H9 (cell line): ENCODE measurements at regions not wholly inside any gene's neighbourhood (a gene's known extent, or its start where the extent isn't known, plus 50 kb on each side); places are given as distances from the start of the nearest gene placed in this dataset.
A peak's percentile ranks its signal among the peaks of the same experiment; 100 is the strongest.

Source experiments
- DNase-seq: peaks from one replicate; pipeline ENCODE4 v3.0.0-alpha.2; 2017
- H2AFZ ChIP-seq: one replicate; pipeline ENCODE4 v1.6.1; 2013; ENCODE audit warnings: mild to moderate bottlenecking, low read length, control low read depth, moderate library complexity
- H2AK5ac ChIP-seq: 2 replicates; pipeline ENCODE4 v1.6.1; 2013; ENCODE audit warnings: low read length, control low read depth, mixed read lengths; ENCODE audit not compliant: insufficient read length
- H2BK120ac ChIP-seq: one replicate; pipeline ENCODE4 v1.6.1; 2013; ENCODE audit warnings: low read depth, mild to moderate bottlenecking, low read length, control low read depth, inconsistent platforms; ENCODE audit not compliant: poor library complexity, severe bottlenecking
- H2BK12ac ChIP-seq: 2 replicates; pipeline ENCODE4 v1.6.1; 2013; ENCODE audit warnings: low read length, control low read depth, mixed read lengths, low read depth; ENCODE audit not compliant: insufficient read length
- H2BK15ac ChIP-seq: 2 replicates; pipeline ENCODE4 v1.6.1; 2013; ENCODE audit warnings: low read depth, low read length, control low read depth
- H2BK20ac ChIP-seq: one replicate; pipeline ENCODE4 v1.6.1; 2013; ENCODE audit warnings: low read depth, mild to moderate bottlenecking, low read length, control low read depth, inconsistent platforms; ENCODE audit not compliant: poor library complexity, severe bottlenecking
- H2BK5ac ChIP-seq: 2 replicates; pipeline ENCODE4 v1.6.1; 2013; ENCODE audit warnings: low read length, control low read depth, mixed read lengths; ENCODE audit not compliant: insufficient read length
- H3K14ac ChIP-seq: 2 replicates; pipeline ENCODE4 v1.6.1; 2013; ENCODE audit warnings: low read length, control low read depth; ENCODE audit not compliant: insufficient read depth
- H3K18ac ChIP-seq: 2 replicates; pipeline ENCODE4 v1.6.1; 2013; ENCODE audit warnings: low read depth, mild to moderate bottlenecking, mixed read lengths, low read length, control low read depth; ENCODE audit not compliant: insufficient read length
- H3K23ac ChIP-seq: 2 replicates; pipeline ENCODE4 v1.6.1; 2013; ENCODE audit warnings: low read length, control low read depth, mixed read lengths, low read depth; ENCODE audit not compliant: insufficient read length
- H3K23me2 ChIP-seq: 2 replicates; pipeline ENCODE4 v1.6.1; 2013; ENCODE audit warnings: low read depth, mild to moderate bottlenecking, mixed read lengths, low read length, control low read depth; ENCODE audit not compliant: insufficient read length, poor library complexity, severe bottlenecking
- H3K27ac ChIP-seq: 2 replicates; pipeline ENCODE4 v1.5.1; 2013; ENCODE audit warnings: low read length, control low read depth, mixed read lengths, low read depth; ENCODE audit not compliant: insufficient read length
- H3K27me3 ChIP-seq: 2 replicates; pipeline ENCODE4 v1.6.1; 2013; ENCODE audit warnings: low read length, control low read depth, inconsistent platforms; ENCODE audit not compliant: insufficient read depth
- H3K4ac ChIP-seq: 2 replicates; pipeline ENCODE4 v1.6.1; 2013; ENCODE audit warnings: low read depth, mild to moderate bottlenecking, control low read depth, inconsistent platforms, low read length, moderate library complexity
- H3K4me1 ChIP-seq: 2 replicates; pipeline ENCODE4 v1.6.1; 2013; ENCODE audit warnings: low read length, control low read depth, inconsistent platforms; ENCODE audit not compliant: insufficient read depth
- H3K4me2 ChIP-seq: 2 replicates; pipeline ENCODE4 v1.6.1; 2013; ENCODE audit warnings: low read length, control low read depth, mixed read lengths; ENCODE audit not compliant: insufficient read length, insufficient read depth
- H3K56ac ChIP-seq: 2 replicates; pipeline ENCODE4 v1.6.1; 2013; ENCODE audit warnings: low read depth, mild to moderate bottlenecking, mixed read lengths, low read length, control low read depth; ENCODE audit not compliant: insufficient read length
- H3K79me1 ChIP-seq: 2 replicates; pipeline ENCODE4 v1.6.1; 2013; ENCODE audit warnings: low read depth, mild to moderate bottlenecking, moderate library complexity, low read length, control low read depth, inconsistent platforms; ENCODE audit not compliant: insufficient read depth, poor library complexity, severe bottlenecking
- H3K79me2 ChIP-seq: 2 replicates; pipeline ENCODE4 v1.6.1; 2013; ENCODE audit warnings: low read length, control low read depth, inconsistent platforms; ENCODE audit not compliant: insufficient read depth
- H3K9ac ChIP-seq: 2 replicates; pipeline ENCODE4 v1.6.1; 2013; ENCODE audit warnings: low read length, control low read depth, mixed read lengths; ENCODE audit not compliant: insufficient read length; ENCODE audit errors: extremely low read depth
- H3K9me3 ChIP-seq: one replicate; pipeline ENCODE4 v1.6.1; 2013; ENCODE audit warnings: low read depth, low read length, inconsistent platforms; ENCODE audit not compliant: control insufficient read depth
- H3T11ph ChIP-seq: one replicate; pipeline ENCODE4 v1.6.1; 2013; ENCODE audit warnings: mild to moderate bottlenecking, low read length, control low read depth, inconsistent platforms
- H4K20me1 ChIP-seq: one replicate; pipeline ENCODE4 v1.6.1; 2013; ENCODE audit not compliant: control insufficient read depth, insufficient read length, insufficient read depth
- H4K5ac ChIP-seq: 2 replicates; pipeline ENCODE4 v1.6.1; 2013; ENCODE audit warnings: low read depth, mild to moderate bottlenecking, mixed read lengths, low read length, control low read depth; ENCODE audit not compliant: insufficient read length
- H4K8ac ChIP-seq: replicated peaks from 2 replicates; pipeline ENCODE4 v1.6.1; 2013; ENCODE audit warnings: low read length, control low read depth, mixed read lengths, low read depth; ENCODE audit not compliant: insufficient read length
- H4K91ac ChIP-seq: 2 replicates; pipeline ENCODE4 v1.6.1; 2013; ENCODE audit warnings: low read depth, mild to moderate bottlenecking, moderate library complexity, mixed read lengths, low read length, control low read depth; ENCODE audit not compliant: insufficient read length
- H3K27ac Mint-ChIP-seq, 3 experiments: 2 replicates in 2 of 3; 3 replicates in 1 of 3; pipeline ENCODE4 v1.8.0; 2020 to 2021; ENCODE audit warnings: mixed read lengths in 3 of 3, mild to moderate bottlenecking in 1 of 3, moderate library complexity in 1 of 3
- H3K27me3 Mint-ChIP-seq: 2 replicates; pipeline ENCODE4 v1.8.0; 2021; ENCODE audit warnings: low read depth, mild to moderate bottlenecking, moderate library complexity, mixed read lengths
- H3K36me3 Mint-ChIP-seq, 3 experiments: 2 replicates in 2 of 3; 3 replicates in 1 of 3; pipeline ENCODE4 v1.8.0; 2020 to 2021; ENCODE audit warnings: low read depth in 3 of 3, mixed read lengths in 3 of 3; ENCODE audit not compliant: insufficient read depth in 1 of 3
- H3K4me1 Mint-ChIP-seq, 2 experiments: 2 replicates each; pipeline ENCODE4 v1.8.0; 2020; ENCODE audit warnings: mixed read lengths in 2 of 2
- H3K4me3 Mint-ChIP-seq, 2 experiments: 2 replicates in 1 of 2; 3 replicates in 1 of 2; pipeline ENCODE4 v1.8.0; 2020 to 2021; ENCODE audit warnings: mild to moderate bottlenecking in 2 of 2, mixed read lengths in 2 of 2, moderate library complexity in 1 of 2
- H3K9me3 Mint-ChIP-seq, 2 experiments: 2 replicates in 1 of 2; 3 replicates in 1 of 2; pipeline ENCODE4 v1.8.0; 2020; ENCODE audit warnings: mild to moderate bottlenecking in 2 of 2, mixed read lengths in 2 of 2, moderate library complexity in 1 of 2
- WGBS: extraction: QIAGEN DNeasy Blood & Tissue Kit; methylation state at CpG from one replicate; pipeline ENCODE4 v1.1.7; 2013; ENCODE audit warnings: missing lambda C conversion rate, low lambda C conversion rate, mixed read lengths; ENCODE audit not compliant: insufficient read length; ENCODE audit errors: extremely low coverage; 5-methylcytosine and 5-hydroxymethylcytosine counted together
- TF ChIP-seq, protein P1 (sequence below): fragments of 200-600 bp; sonication (generic); conservative IDR thresholded peaks from 3 replicates; pipeline ENCODE4 v1.8.0; 2021; ENCODE audit warnings: antibody characterized with exemption, mild to moderate bottlenecking

GRCh38 chr15:99477791-99478471, 87.9 kb upstream of the MEF2A start:
- DNase-seq = no peak
- Histone ChIP-seq H4K5ac (no peak overlapping the region), H3K23me2 (no peaks in the 10 kb centered on the region), H2AFZ (no peak overlapping the region), H3K23ac (no peak overlapping the region), H2BK15ac (no peak overlapping the region), H3T11ph (no peak overlapping the region), H3K79me1 (no peaks in the 10 kb centered on the region), H3K27ac (no peak overlapping the region), H4K8ac (no peak overlapping the region), H4K91ac (no peak overlapping the region), H3K56ac (no peak overlapping the region), H2BK5ac (no peak overlapping the region), H3K14ac (no peak overlapping the region), H3K27me3 (no peaks in the 10 kb centered on the region), H3K79me2 (no peaks in the 10 kb centered on the region), H2AK5ac (no peak overlapping the region), H2BK20ac (no peak overlapping the region), H4K20me1 (no peaks in the 10 kb centered on the region), H3K4me1 (no peaks in the 10 kb centered on the region), H2BK120ac (no peak overlapping the region), H3K18ac (no peak overlapping the region), H2BK12ac (no peak overlapping the region), H3K4ac (no peak overlapping the region), H3K9ac (no peak overlapping the region), H3K4me2 (no peak overlapping the region), H3K9me3 (no peaks in the 10 kb centered on the region)
- TF ChIP-seq, protein P1, sequence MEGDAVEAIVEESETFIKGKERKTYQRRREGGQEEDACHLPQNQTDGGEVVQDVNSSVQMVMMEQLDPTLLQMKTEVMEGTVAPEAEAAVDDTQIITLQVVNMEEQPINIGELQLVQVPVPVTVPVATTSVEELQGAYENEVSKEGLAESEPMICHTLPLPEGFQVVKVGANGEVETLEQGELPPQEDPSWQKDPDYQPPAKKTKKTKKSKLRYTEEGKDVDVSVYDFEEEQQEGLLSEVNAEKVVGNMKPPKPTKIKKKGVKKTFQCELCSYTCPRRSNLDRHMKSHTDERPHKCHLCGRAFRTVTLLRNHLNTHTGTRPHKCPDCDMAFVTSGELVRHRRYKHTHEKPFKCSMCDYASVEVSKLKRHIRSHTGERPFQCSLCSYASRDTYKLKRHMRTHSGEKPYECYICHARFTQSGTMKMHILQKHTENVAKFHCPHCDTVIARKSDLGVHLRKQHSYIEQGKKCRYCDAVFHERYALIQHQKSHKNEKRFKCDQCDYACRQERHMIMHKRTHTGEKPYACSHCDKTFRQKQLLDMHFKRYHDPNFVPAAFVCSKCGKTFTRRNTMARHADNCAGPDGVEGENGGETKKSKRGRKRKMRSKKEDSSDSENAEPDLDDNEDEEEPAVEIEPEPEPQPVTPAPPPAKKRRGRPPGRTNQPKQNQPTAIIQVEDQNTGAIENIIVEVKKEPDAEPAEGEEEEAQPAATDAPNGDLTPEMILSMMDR = no peak
- no peaks in the 10 kb centered on the region; a peak in 2 of 5 replicates for H3K9me3 Mint-ChIP-seq
- no CpG with 5 or more reads among the region's 12 CpGs for WGBS
- H3K4me3 Mint-ChIP-seq = no peak overlapping the region
- H3K27me3 Mint-ChIP-seq = peaks cover 2% of the 10 kb centered on the region; the same call in 1 of the 2 replicates
- peak overlapping the region in 1 of 3 experiments; percentile 27; a peak in 1 of 7 replicates for H3K27ac Mint-ChIP-seq
- peaks cover 20 to 24% of the 10 kb centered on the region in 2 experiments for H3K4me1 Mint-ChIP-seq
- no peaks in the 10 kb centered on the region; a peak in 2 of 7 replicates for H3K36me3 Mint-ChIP-seq
